ENCODE measurements at regions not wholly inside any gene's neighbourhood (a gene's known extent, or its start where the extent isn't known, plus 50 kb on each side); places are given as distances from the start of the nearest gene placed in this dataset.
"Not testable (repeated sequence)": the region's sequence is repeated elsewhere in the genome, so short reads cannot be mapped to it uniquely, and the experiment has no call there.

DNA sequence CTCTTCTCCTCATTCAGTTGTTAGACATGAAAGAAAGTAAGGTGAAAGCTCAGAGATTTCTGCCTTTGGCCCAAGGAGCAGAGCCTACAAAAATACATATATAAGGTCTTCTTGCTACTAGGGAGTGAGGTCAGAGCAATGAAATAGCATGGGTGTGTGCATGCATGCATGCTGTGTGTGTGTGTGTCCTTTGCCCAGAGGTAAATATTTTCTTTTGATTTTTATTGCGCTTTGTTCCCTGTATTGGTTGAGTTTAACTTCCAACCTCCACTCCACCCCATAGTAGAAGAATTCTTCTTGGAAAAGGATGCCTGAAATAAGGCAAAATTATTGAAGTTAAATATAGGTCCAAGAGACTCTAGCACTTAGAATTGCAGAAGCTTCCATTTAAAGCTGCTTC, 248.0 kb upstream of the PTGER4 start:
- FAIRE-seq (no peak), DNase-seq (ENCODE audit: low read depth) (no peak)
- Histone ChIP-seq H3K27me3 (ENCODE audit: control insufficient read depth, insufficient read depth, low read length) (no peaks in the 10 kb centered on the region), H3K36me3 (ENCODE audit: control insufficient read depth, insufficient read depth, low read length) (no peaks in the 10 kb centered on the region), H3K4me3 (ENCODE audit: low read depth, low read length) (no peak overlapping the region)
- TF ChIP-seq, protein P1, sequence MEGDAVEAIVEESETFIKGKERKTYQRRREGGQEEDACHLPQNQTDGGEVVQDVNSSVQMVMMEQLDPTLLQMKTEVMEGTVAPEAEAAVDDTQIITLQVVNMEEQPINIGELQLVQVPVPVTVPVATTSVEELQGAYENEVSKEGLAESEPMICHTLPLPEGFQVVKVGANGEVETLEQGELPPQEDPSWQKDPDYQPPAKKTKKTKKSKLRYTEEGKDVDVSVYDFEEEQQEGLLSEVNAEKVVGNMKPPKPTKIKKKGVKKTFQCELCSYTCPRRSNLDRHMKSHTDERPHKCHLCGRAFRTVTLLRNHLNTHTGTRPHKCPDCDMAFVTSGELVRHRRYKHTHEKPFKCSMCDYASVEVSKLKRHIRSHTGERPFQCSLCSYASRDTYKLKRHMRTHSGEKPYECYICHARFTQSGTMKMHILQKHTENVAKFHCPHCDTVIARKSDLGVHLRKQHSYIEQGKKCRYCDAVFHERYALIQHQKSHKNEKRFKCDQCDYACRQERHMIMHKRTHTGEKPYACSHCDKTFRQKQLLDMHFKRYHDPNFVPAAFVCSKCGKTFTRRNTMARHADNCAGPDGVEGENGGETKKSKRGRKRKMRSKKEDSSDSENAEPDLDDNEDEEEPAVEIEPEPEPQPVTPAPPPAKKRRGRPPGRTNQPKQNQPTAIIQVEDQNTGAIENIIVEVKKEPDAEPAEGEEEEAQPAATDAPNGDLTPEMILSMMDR (IDR thresholded peaks at IDR 0.05; ENCODE audit: insufficient read depth, low read length, severe bottlenecking), result no peak

GRCh38 chr5:40430101-40430710, 249.5 kb upstream of the PTGER4 start:
- Histone ChIP-seq H3K36me3 (ENCODE audit: control insufficient read depth, insufficient read depth, low read length) (no peaks in the 10 kb centered on the region), H3K4me3 (ENCODE audit: low read depth, low read length) (no peak overlapping the region), H3K27me3 (ENCODE audit: control insufficient read depth, insufficient read depth, low read length) (no peaks in the 10 kb centered on the region)
- no peak for FAIRE-seq
- TF ChIP-seq, protein P1 (IDR thresholded peaks at IDR 0.05; ENCODE audit: insufficient read depth, low read length, severe bottlenecking), result no peak
- DNase-seq (ENCODE audit: low read depth), result no peak

- FAIRE-seq, result no peak
- Histone ChIP-seq H3K4me3 (ENCODE audit: low read depth, low read length) (no peak overlapping the region), H3K27me3 (ENCODE audit: control insufficient read depth, insufficient read depth, low read length) (no peaks in the 10 kb centered on the region), H3K36me3 (ENCODE audit: control insufficient read depth, insufficient read depth, low read length) (no peaks in the 10 kb centered on the region)
- TF ChIP-seq, protein P1 (IDR thresholded peaks at IDR 0.05; ENCODE audit: insufficient read depth, low read length, severe bottlenecking), result no peak
- peak; percentile 80 for DNase-seq (ENCODE audit: low read depth)
Observed at GRCh38 chr5:40429258-40430100, 250.2 kb upstream of the PTGER4 start.

GRCh38 chr5:40428815-40429214, 250.9 kb upstream of the PTGER4 start:
- H3K36me3 ChIP-seq (ENCODE audit: control insufficient read depth, insufficient read depth, low read length), result no peaks in the 10 kb centered on the region
- FAIRE-seq, result no peak
- TF ChIP-seq, protein P1 (IDR thresholded peaks at IDR 0.05; ENCODE audit: insufficient read depth, low read length, severe bottlenecking), result no peak
- H3K4me3 ChIP-seq (ENCODE audit: low read depth, low read length), result no peak overlapping the region
- no peak for DNase-seq (ENCODE audit: low read depth)
- H3K27me3 ChIP-seq (ENCODE audit: control insufficient read depth, insufficient read depth, low read length), result no peaks in the 10 kb centered on the region

- FAIRE-seq (no peak), DNase-seq (ENCODE audit: low read depth) (peak; percentile 85)
- Histone ChIP-seq H3K4me3 (ENCODE audit: low read depth, low read length) (no peak overlapping the region), H3K27me3 (ENCODE audit: control insufficient read depth, insufficient read depth, low read length) (no peaks in the 10 kb centered on the region), H3K36me3 (ENCODE audit: control insufficient read depth, insufficient read depth, low read length) (no peaks in the 10 kb centered on the region)
- TF ChIP-seq, protein P1 (IDR thresholded peaks at IDR 0.05; ENCODE audit: insufficient read depth, low read length, severe bottlenecking), result no peak
Observed at GRCh38 chr5:40428126-40428525, 251.6 kb upstream of the PTGER4 start.

GRCh38 chr5:40417046-40417810, 262.5 kb upstream of the PTGER4 start:
- not testable (repeated sequence) for H3K36me3 ChIP-seq (ENCODE audit: control insufficient read depth, insufficient read depth, low read length); FAIRE-seq; DNase-seq (ENCODE audit: low read depth); H3K4me3 ChIP-seq (ENCODE audit: low read depth, low read length); H3K27me3 ChIP-seq (ENCODE audit: control insufficient read depth, insufficient read depth, low read length)

All from bronchial epithelial cell (primary cell).